Glomerular visceral epithelial cell (primary cell): ENCODE measurements at regions not wholly inside any gene's neighbourhood (a gene's known extent, or its start where the extent isn't known, plus 50 kb on each side); places are given as distances from the start of the nearest gene placed in this dataset.
"Not testable (repeated sequence)": the region's sequence is repeated elsewhere in the genome, so short reads cannot be mapped to it uniquely, and the experiment has no call there.

ENCODE experiments used
- DNase-seq: peaks from one replicate; pipeline ENCODE4 v3.0.0-alpha.2; 2016; ENCODE audit errors: extremely low spot score

- no peak for DNase-seq
Observed at GRCh38 chr20:12815778-12816408, 192.9 kb upstream of the SPTLC3 start.

- DNase-seq = no peak
Observed at GRCh38 chr20:12821249-12821648, 187.5 kb upstream of the SPTLC3 start.

GRCh38 chr20:12823734-12824133 lies 185.0 kb upstream of the SPTLC3 start:
- DNase-seq = no peak

GRCh38 chr20:12824328-12825225 lies 184.2 kb upstream of the SPTLC3 start:
- DNase-seq = no peak

DNA sequence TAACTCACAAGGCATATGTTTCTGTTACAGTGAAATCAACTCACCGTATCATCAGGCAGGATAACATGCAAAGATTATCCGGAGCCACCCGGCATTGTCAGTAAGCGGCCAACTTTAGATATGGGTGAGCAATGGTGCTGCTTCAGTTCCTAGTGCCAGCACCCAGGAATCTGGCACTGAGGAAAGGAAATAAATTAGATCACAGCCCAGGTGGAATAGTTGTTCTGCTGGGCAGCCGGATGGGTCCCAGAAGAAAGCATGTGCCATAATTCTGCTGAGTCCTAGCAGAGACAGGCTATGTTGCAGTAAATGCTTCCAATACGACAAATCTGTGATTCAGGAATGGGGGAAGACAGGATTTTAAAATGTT lies 183.6 kb upstream of the SPTLC3 start:
- no peak for DNase-seq

GRCh38 chr20:12827816-12828385 lies 180.9 kb upstream of the SPTLC3 start:
- no peak for DNase-seq

GRCh38 chr20:12829170-12829569 lies 179.6 kb upstream of the SPTLC3 start:
- DNase-seq = no peak

DNA sequence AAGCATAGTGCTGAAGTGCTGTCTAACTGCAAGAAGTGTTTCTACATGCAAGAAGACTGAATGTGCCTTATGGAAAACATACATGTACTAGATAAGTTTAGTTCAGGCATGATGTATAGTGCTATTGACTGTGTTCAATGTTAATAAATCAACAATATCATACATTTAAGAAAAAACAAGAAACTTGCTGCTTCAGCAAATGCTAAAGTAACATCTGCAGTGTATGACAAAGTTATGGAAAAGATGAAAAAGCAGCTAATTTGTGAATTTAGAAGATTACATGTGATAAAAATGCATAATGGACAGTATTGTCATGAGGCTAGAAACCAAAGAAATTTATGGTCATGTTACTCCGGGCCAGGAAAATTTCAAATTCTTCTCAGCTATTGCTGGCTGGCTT lies 174.9 kb upstream of the SPTLC3 start:
- DNase-seq = no peak

DNA sequence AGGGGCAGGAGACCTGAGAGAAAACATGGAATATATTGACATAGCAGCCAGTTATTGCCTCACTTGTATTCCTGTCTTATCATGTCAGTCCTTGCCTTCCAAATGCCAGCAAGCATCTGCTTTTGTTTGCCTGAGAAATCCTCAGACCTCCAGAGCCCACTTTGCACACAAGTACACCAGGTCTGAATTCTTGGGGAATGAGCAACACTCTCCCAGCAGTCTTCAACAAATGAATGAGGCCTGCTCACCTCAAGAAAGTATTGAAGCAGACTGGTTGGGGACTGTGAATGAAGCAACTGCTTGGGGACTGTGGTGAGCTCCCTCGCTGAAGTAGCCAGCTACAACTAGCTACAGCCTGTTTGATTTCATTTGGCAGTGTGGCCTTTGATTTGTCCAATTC lies 172.8 kb upstream of the SPTLC3 start:
- no peak for DNase-seq

DNA sequence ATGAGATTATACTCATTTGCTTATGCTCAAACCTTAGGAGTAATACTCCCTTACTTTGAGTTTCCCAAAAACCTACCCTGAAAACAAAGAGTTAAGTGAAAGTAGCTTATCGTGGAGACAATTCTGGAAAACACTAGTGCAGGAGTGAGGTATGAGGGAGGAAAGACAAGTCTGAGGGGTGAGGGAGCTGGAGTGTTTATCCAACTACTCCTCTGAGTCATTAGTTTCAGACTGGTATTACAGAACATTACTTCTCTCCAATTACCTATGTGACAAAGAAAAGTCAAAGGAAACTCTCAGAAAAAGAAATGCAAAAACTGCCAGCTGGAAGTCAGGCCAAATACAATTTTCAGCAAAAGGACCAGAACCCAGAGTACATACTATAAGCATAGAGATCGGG lies 171.1 kb upstream of the SPTLC3 start:
- no peak for DNase-seq

- DNase-seq = no peak
Observed at GRCh38 chr20:12838261-12838866, 170.4 kb upstream of the SPTLC3 start.

DNA sequence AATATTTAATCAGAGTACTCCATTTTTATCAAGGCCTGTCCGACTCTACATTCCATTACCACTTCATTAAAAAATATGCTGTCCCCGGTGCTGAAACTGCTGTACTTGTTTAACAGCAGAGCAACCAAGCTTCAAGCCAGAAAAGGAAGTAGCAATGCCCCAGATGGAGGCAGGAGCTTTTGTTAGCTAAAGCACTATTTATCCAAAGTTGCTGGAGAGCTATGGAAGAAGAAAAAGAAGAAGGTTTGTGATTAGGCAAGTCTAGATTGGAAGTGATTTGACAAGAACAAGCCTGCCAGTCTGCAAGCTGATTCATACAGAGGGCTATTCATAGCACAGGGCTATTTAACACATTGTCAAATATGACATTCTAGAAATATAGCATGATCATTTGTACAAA lies 160.9 kb upstream of the SPTLC3 start:
- no peak for DNase-seq

GRCh38 chr20:12849225-12849910 lies 159.4 kb upstream of the SPTLC3 start:
- no peak for DNase-seq

- DNase-seq = not testable (repeated sequence)
Observed at GRCh38 chr20:12857643-12858042, 151.1 kb upstream of the SPTLC3 start.

DNA sequence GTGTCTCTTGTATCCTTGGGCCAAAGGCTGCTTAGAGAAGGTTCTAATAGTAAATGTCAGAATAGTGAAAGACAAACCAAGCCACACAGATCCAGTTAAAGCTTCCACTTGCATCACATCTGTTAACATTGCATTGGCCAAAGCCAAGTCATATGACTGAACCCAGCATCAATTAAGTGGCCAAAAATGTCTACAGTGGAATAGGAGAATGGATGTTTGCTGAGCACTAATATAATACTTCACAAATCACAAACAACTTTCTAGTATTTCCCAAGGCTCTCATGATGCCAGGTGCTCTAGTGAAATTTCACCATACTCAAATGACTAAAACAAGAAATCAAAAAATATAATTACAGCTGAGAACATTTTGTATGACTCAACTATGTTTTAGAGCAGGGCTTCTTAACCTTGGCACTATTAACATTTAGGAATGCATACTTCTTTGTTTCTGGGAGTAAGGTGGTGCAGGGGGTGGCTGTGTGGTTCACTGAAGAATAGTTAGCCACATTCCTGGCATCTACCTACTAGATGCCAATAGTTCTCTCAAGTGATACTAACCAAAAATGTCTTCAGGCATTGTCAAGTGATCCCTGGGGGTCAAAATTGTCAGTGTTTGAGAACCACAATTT lies 148.0 kb upstream of the SPTLC3 start:
- DNase-seq = no peak

DNA sequence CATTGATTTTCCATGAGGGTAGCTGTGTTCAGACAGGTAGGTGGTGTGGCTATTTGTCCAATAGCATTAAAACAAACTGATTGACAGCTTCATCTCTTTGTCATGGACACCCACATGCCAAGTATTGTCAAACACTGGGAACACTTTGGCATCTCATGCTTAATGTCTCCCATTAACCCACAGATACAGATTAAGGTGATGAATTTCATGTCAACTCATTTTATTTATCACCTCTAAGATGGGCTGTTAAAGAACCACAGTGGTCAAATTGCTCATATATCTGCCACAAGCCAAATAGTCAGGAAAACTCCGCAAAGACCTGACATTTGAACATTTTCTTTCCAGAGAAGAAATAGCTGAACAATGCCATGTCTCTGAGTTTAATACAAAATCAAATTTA lies 139.1 kb upstream of the SPTLC3 start:
- no peak for DNase-seq

- DNase-seq = no peak
Observed at GRCh38 chr20:12870588-12870987, 138.2 kb upstream of the SPTLC3 start.

DNA sequence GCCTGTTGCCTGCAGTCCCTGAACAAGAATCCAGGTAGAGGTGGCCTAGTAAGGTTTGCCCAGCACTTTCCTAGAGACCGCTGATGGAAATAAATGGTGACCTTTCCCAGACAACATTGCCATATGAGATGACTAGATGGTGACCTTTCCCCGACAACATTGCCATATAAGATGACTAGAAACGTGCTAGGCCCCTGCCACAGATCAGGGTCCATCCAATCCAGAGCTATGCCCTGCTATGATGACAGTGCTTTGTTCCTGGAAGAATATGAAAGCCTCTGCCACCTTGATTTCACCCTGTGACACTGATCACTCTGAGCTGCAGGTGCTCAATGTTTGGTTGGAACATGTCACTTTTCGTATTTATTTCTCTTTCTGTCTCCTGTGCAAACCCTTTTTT lies 133.8 kb upstream of the SPTLC3 start:
- DNase-seq = no peak

- DNase-seq = no peak
Observed at GRCh38 chr20:12875510-12875909, 133.3 kb upstream of the SPTLC3 start.

DNA sequence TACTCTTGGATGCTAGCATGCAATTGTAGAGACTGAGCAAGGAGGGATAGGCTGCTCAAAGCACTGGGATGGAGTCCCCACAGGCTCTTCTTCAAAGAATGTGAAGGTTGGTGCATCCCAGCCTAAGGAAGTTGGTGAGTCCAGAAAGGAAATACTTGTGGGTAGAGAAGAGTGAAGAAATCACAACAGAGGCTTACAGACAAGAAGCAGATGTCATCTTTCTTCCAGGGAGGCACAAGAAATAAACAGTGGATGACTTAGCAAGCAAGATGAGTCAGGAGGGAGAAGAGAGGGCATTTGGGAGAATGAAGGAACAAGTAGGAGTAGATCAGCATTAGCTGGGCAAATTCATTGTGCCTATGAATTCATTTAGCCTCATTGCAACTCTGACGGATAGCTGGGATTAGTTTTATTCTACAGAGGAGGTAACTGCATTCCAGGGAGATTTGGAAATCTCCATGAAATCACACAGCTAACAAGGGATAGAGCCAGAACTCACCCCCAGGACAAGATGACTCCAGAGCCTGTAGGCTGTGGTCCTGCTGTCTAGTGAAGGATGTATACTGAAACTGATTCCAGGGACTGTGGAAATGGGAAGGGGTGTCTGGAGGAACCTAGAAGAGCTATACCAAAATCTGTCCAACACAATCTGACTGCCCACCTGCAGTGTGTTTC lies 125.8 kb upstream of the SPTLC3 start:
- DNase-seq = no peak

- DNase-seq = no peak
Observed at GRCh38 chr20:12883507-12883885, 125.3 kb upstream of the SPTLC3 start.
